Lower leg skin (tissue), 4 donors: ENCODE measurements at regions not wholly inside any gene's neighbourhood (a gene's known extent, or its start where the extent isn't known, plus 50 kb on each side); places are given as distances from the start of the nearest gene placed in this dataset.

Experiments used
- DNase-seq, 2 donors: peaks; one replicate each; pipeline ENCODE4 v3.0.0-alpha.2; 2019; ENCODE audit warnings: low spot score in 2 of 2
- H3K4me3 ChIP-seq: fragments of 200-600 bp; sonication (generic); 2 replicates; pipeline ENCODE4 v1.5.1; 2017; ENCODE audit warnings: mild to moderate bottlenecking, low read depth; ENCODE audit not compliant: poor library complexity, severe bottlenecking
- CTCF ChIP-seq, 3 donors: fragments of 450-650 bp; IDR thresholded peaks; one replicate each; pipeline ENCODE4 v1.5.1; 2016; ENCODE audit warnings: antibody characterized with exemption in 3 of 3, mild to moderate bottlenecking in 3 of 3, moderate library complexity in 2 of 3
- POLR2A ChIP-seq, 2 donors: fragments of 450-650 bp; IDR thresholded peaks; one replicate each; pipeline ENCODE4 v1.6.1; 2016 to 2017; ENCODE audit warnings: antibody characterized with exemption in 2 of 2, mild to moderate bottlenecking in 1 of 2, moderate library complexity in 1 of 2
- WGBS, 2 donors: methylation state at CpG; one replicate each; pipeline ENCODE4 v1.1.5; 2018; 5-methylcytosine and 5-hydroxymethylcytosine counted together
- intact Hi-C: fragments of 100-400 bp; cut with DNase I; formaldehyde crosslinking; loops from one replicate; pipeline ENCODE4 v1.15.0; 2023; ENCODE audit warnings: low total_unique reads

- TF ChIP-seq CTCF (IDR thresholded peaks at IDR 0.05) (no peak), POLR2A (IDR thresholded peaks at IDR 0.05) (no peak)
- intact Hi-C loops: no loop called here
- DNase-seq: no peak
- no peak overlapping the region for H3K4me3 ChIP-seq
- WGBS, 2 donors: 67 to 72% methylated on average over 3 of the region's 3 CpGs
These were observed 819.9 kb upstream of the GBE1 start for GRCh38 chr3:82581350-82581749.

GRCh38 chr3:82572721-82573120 lies 811.3 kb upstream of the GBE1 start:
- TF ChIP-seq CTCF (IDR thresholded peaks at IDR 0.05) (no peak), POLR2A (IDR thresholded peaks at IDR 0.05) (no peak)
- intact Hi-C loops: no loop called here
- no peak overlapping the region for H3K4me3 ChIP-seq
- DNase-seq: no peak

GRCh38 chr3:82568776-82569338 lies 807.4 kb upstream of the GBE1 start:
- no peak overlapping the region for H3K4me3 ChIP-seq
- TF ChIP-seq POLR2A (IDR thresholded peaks at IDR 0.05) (no peak), CTCF (IDR thresholded peaks at IDR 0.05) (no peak)
- intact Hi-C loops: no loop called here
- no peak for DNase-seq
- 72 to 77% methylated on average over 3 of the region's 3 CpGs for WGBS, 2 donors

GRCh38 chr3:82567029-82567600 lies 805.7 kb upstream of the GBE1 start:
- H3K4me3 ChIP-seq: no peak overlapping the region
- intact Hi-C loops: no loop called here
- 86 to 93% methylated on average over 4 of the region's 4 CpGs for WGBS, 2 donors
- no peak for TF ChIP-seq CTCF (IDR thresholded peaks at IDR 0.05)
- TF ChIP-seq POLR2A (IDR thresholded peaks at IDR 0.05): no peak
- DNase-seq: no peak

- intact Hi-C loops: no loop called here
- TF ChIP-seq POLR2A (IDR thresholded peaks at IDR 0.05): no peak
- H3K4me3 ChIP-seq: no peak overlapping the region
- WGBS, 2 donors: 49 to 55% methylated on average over 2 of the region's 2 CpGs
- no peak for DNase-seq
These were observed 801.5 kb upstream of the GBE1 start for GRCh38 chr3:82562896-82563295.

GRCh38 chr3:82561784-82562183 lies 800.3 kb upstream of the GBE1 start:
- no peak for TF ChIP-seq CTCF (IDR thresholded peaks at IDR 0.05)
- TF ChIP-seq POLR2A (IDR thresholded peaks at IDR 0.05): no peak
- H3K4me3 ChIP-seq: no peak overlapping the region
- WGBS, 2 donors: 50 to 57% methylated on average over 2 of the region's 2 CpGs
- no peak for DNase-seq
- intact Hi-C loops: no loop called here
